ENCODE measurements at regions not wholly inside any gene's neighbourhood (a gene's known extent, or its start where the extent isn't known, plus 50 kb on each side); places are given as distances from the start of the nearest gene placed in this dataset.
"Not testable (repeated sequence)": the region's sequence is repeated elsewhere in the genome, so short reads cannot be mapped to it uniquely, and the experiment has no call there.

GRCh38 chr6:155630085-155630484 is 174.4 kb upstream of the NOX3 start:
- Histone ChIP-seq H3K27ac (replicated peaks in 1 of 4) (no peak overlapping the region), H3K27me3 (no peaks in the 10 kb centered on the region), H3K4me1 (no peaks in the 10 kb centered on the region), H3K36me3 (no peaks in the 10 kb centered on the region), H3K4me3 (no peak overlapping the region), H3K9me3 (no peaks in the 10 kb centered on the region)
- no peak for DNase-seq (ENCODE audit: extremely low spot score)
- intact Hi-C loops (cut with DNase I), result no loop called here
- WGBS, result 55% methylated on average over 2 of the region's 2 CpGs
- TF ChIP-seq POLR2A (IDR thresholded peaks at IDR 0.05; ENCODE audit: low read depth) (no peak), POLR2AphosphoS5 (IDR thresholded peaks at IDR 0.05) (no peak), EP300 (IDR thresholded peaks at IDR 0.05) (no peak), CTCF (IDR thresholded peaks at IDR 0.05) (no peak)

GRCh38 chr6:155629652-155630051 is 174.0 kb upstream of the NOX3 start:
- no peak for TF ChIP-seq POLR2AphosphoS5 (IDR thresholded peaks at IDR 0.05)
- TF ChIP-seq POLR2A (IDR thresholded peaks at IDR 0.05; ENCODE audit: low read depth), result no peak
- TF ChIP-seq EP300 (IDR thresholded peaks at IDR 0.05), result no peak
- no peak for TF ChIP-seq CTCF (IDR thresholded peaks at IDR 0.05)

GRCh38 chr6:155628306-155628705 is 172.7 kb upstream of the NOX3 start:
- TF ChIP-seq POLR2AphosphoS5 (IDR thresholded peaks at IDR 0.05) (no peak), POLR2A (IDR thresholded peaks at IDR 0.05; ENCODE audit: low read depth) (no peak), CTCF (IDR thresholded peaks at IDR 0.05) (no peak), EP300 (IDR thresholded peaks at IDR 0.05) (no peak)
- H3K36me3 ChIP-seq, result no peaks in the 10 kb centered on the region
- no peaks in the 10 kb centered on the region for H3K27me3 ChIP-seq
- 88% methylated on average over 7 of the region's 7 CpGs for WGBS
- intact Hi-C loops (cut with DNase I), result no loop called here
- DNase-seq (ENCODE audit: extremely low spot score), result no peak
- no peaks in the 10 kb centered on the region for H3K9me3 ChIP-seq
- no peaks in the 10 kb centered on the region for H3K4me1 ChIP-seq
- no peak overlapping the region for H3K27ac ChIP-seq (replicated peaks in 1 of 4)
- no peak overlapping the region for H3K4me3 ChIP-seq

More at GRCh38 chr6:155629652-155630051, 174.0 kb upstream of the NOX3 start:
- Histone ChIP-seq H3K27me3 (no peaks in the 10 kb centered on the region), H3K36me3 (no peaks in the 10 kb centered on the region), H3K4me3 (no peak overlapping the region), H3K27ac (replicated peaks in 1 of 4) (no peak overlapping the region), H3K9me3 (no peaks in the 10 kb centered on the region), H3K4me1 (no peaks in the 10 kb centered on the region)
- DNase-seq (ENCODE audit: extremely low spot score), result no peak
- 72% methylated on average over 6 of the region's 6 CpGs for WGBS
- intact Hi-C loops (cut with DNase I), result no loop called here

GRCh38 chr6:155627722-155628212 is 172.1 kb upstream of the NOX3 start:
- H3K36me3 ChIP-seq; H3K27ac ChIP-seq (replicated peaks in 1 of 4); intact Hi-C loops (cut with DNase I); H3K9me3 ChIP-seq; DNase-seq (ENCODE audit: extremely low spot score); H3K4me1 ChIP-seq; H3K4me3 ChIP-seq; H3K27me3 ChIP-seq: not testable (repeated sequence)
- 80% methylated on average over 4 of the region's 4 CpGs for WGBS

GRCh38 chr6:155623450-155624178 is 168.0 kb upstream of the NOX3 start:
- Histone ChIP-seq H3K4me1 (no peaks in the 10 kb centered on the region), H3K27me3 (no peaks in the 10 kb centered on the region), H3K4me3 (no peak overlapping the region), H3K9me3 (no peaks in the 10 kb centered on the region), H3K27ac (replicated peaks in 1 of 4) (no peak overlapping the region), H3K36me3 (no peaks in the 10 kb centered on the region)
- DNase-seq (ENCODE audit: extremely low spot score), result no peak
- 58% methylated on average over 2 of the region's 2 CpGs for WGBS
- TF ChIP-seq POLR2AphosphoS5 (IDR thresholded peaks at IDR 0.05) (no peak), EP300 (IDR thresholded peaks at IDR 0.05) (no peak), CTCF (IDR thresholded peaks at IDR 0.05) (no peak), POLR2A (IDR thresholded peaks at IDR 0.05; ENCODE audit: low read depth) (no peak)
- intact Hi-C loops (cut with DNase I), result no loop called here

Measured in esophagus muscularis mucosa (tissue), 4 donors.